COLO668 (cell line): ENCODE measurements at regions not wholly inside any gene's neighbourhood (a gene's known extent, or its start where the extent isn't known, plus 50 kb on each side); places are given as distances from the start of the nearest gene placed in this dataset.

Experiments
- DNase-seq: peaks from one replicate; lab custom pipeline; 2025; ENCODE audit not compliant: unreplicated experiment; lab: John Stamatoyannopoulos, UW

DNA sequence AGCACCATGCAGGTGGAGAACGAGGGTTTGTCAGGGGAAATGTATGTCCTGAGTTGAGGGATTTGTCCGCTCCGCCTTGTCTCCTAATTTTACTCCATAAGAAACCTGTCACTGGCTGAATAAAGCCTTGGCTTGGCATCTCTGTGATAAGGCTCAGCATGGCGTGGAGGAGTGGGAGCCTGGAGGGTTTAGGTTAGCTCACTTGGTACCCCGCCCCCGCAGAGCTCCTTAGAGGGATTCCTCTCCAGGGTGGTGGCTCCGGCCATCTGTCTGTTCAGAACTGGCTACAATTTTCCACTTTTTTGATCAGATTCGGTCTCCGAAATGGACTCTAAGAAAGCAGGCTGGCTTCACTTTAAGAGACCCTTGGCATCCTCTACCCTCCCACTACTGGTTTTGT lies 192.2 kb upstream of the SYNDIG1 start:
- DNase-seq, result no peak

DNA sequence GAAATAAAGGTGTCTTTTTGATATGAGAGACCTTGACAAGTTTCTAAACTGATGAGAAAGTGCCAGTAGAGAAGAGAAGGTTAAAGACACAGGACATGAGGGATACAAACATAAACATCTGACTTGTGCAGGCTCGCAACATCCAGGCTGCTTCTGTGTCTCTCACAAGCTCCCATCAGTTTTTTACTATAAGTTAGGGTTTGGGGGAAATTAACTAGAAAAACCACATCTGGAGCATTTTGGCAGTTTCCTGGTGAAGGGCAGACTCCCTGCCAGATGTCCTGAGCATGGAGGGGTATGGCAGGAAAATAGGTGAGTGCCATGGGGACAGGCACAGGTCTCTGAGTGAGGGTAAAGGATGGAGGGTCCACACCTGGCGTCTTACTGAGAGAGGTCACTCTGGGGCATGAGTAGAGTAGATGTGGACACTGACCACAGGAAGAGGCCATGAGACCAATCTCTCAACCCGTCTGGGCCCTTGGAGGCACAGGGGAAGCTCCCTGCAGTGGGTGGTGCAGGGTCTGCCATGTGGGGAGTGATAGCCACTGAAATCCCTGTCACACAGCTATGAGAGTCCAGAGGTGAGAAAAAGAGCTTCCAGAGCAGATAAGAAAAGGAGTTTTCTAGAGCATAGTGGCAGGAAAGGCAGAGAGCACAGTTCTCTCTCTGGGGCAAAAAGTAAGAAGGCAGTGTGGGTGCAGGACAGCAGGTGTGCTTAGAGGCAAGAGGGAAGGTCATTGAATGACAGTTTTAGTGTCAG lies 193.3 kb upstream of the SYNDIG1 start:
- DNase-seq, result no peak

DNA sequence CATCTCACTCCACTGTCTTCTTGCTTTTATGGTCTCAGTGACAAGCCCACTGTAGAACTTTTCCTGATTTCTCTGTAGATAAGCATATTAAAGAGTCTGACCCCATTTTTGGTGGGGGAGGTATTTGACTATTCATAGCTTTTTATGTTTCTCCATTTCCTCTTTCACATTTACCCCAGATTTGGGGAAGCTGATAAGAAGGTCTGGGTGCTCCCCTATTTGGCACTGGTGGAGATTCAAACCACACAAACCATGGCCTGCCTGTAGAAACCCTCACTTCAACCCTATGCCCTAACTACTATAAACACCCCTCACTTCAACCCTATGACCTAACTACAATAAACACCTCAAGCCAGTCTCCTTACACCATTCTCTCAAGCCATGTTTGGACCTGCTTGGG lies 196.2 kb upstream of the SYNDIG1 start:
- DNase-seq, result no peak

DNA sequence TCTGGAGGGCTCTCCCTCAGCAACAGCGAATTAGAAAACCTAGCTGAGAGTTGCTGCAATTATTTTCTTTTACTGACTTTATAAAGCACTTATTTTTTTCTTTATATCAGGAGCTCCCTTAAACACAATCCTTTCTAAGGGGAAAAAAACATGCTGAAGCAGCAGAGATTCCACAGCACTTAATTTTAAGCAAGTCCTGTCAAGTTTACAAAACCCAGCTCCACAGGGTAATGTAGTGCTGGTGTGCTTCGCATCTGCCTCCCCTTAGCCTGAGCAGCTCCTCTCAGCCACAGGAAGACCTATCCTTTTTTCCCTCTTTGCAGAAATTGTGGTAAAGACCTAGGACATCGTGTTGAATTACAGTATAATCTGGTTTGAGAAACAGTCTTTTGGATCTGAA lies 208.1 kb upstream of the SYNDIG1 start:
- DNase-seq, result no peak

DNA sequence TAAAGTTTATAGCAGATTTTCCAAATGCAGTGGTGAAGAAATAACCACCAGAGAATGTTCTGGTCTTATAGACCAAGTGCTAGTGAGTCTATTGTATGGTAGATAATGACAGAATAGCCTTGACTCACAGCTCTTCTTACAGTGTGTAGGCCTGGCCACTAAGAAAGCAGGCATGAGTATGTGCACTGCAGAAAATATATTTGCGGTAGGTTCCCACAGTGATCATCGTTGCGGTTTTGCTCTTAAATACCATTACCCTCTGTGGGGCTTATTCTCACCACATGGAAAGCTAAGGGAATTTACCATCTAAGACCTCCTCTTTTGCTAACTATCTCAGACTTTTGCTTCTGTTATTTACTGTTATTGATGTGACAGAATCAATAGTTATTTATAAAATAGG lies 212.3 kb upstream of the SYNDIG1 start:
- no peak for DNase-seq

DNA sequence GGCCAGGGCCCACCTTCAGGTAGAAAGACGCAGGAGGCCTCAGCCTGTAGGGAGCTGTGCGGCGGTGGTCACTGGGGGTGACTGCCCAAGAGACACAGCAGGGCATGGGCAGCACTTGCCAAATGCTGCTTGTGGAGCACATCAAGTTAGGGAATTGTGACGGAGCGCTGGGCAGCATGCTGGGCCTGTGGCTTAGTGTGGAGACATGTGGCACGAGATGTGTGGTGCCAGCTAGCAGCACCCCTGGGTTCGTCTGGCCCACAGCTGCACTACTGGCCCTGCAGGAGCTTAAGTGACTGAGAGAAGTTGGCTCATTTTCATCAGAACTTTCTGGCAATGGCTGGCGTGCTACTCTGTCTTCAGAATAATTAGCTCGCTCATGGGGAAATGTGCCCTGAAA lies 213.1 kb upstream of the SYNDIG1 start:
- DNase-seq, result no peak

GRCh38 chr20:24254480-24254879 lies 214.9 kb upstream of the SYNDIG1 start:
- no peak for DNase-seq

DNA sequence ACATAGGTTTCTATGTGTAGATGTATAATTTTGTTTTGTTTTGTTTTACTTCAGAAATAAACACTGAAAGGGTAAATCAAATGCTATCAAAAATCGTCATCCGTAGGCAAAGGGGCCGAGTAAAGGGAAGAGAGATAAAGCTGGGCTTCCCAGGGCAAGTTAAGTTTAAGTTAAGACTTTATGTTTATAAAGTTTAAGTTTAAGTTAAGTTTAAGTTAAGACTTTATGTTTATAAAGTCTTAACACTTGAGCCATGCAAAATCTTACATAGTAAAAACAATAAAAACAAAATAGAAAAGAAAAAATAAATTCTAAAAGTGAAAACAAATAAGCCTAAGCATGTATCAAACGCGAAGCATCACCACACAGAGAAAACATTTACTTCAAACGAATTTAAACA lies 216.1 kb upstream of the SYNDIG1 start:
- no peak for DNase-seq

GRCh38 chr20:24245094-24245493 lies 224.3 kb upstream of the SYNDIG1 start:
- DNase-seq, result no peak

DNA sequence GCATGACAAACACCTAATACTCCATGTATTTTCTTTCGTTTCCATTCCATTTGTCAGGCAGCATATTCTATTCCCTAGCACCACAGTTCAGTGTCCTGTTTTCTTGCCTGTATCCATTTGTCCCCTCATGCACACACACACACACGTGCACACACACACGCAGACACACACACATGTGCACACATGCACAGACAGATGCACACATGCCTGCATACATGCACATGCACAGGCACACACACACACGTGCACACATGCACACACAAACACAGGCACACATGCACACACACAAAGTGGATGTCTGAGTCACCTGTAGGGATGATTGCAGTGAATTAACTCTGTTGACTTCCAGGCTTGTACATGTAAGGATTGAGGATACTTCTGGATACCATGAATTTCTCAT lies 226.7 kb upstream of the SYNDIG1 start:
- no peak for DNase-seq

- no peak for DNase-seq
These were observed 228.0 kb upstream of the SYNDIG1 start for GRCh38 chr20:24241466-24241865.

- no peak for DNase-seq
These were observed 232.5 kb upstream of the SYNDIG1 start for GRCh38 chr20:24236963-24237362.

GRCh38 chr20:24236201-24236600 lies 233.2 kb upstream of the SYNDIG1 start:
- no peak for DNase-seq

DNA sequence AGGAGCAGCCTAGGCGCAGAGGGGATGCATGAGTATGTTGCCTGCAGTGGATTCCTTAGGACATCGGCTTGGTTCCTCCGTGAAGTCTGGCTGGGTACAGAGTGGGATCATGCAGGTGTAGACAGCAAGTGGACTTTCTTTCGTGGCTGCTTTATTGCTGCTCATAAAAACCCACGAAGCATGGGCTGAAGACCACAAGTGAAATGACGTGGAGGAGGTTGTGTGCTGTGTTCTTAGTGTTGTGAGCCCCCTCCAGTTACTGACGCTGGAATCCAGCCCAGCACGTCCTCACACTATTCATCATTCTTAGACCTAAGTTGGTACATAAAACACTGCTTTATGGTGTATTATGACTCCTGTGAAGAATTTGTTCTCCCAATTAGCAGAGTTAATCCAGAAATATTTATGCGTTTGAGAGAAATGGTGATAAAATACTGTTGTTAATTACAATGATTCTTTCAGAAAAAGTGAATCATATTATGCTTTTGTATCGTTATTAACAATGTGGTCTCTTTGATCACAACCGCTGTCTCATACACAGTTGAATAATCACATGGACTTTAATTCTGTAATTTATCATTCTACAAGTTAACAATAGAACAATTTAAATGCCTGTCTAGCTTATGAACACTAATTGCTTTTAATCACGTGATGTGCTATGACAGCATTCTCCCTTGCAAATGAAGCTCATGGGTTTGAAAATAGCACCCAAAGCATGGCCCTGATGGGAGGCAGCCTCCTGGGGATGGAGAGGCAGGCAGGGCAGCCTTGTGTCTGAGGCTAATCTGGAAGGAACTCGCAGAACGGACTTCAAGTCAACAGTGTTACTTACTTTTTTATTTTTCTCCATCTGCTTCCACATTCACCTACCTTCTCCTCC lies 233.9 kb upstream of the SYNDIG1 start:
- DNase-seq, result no peak

DNA sequence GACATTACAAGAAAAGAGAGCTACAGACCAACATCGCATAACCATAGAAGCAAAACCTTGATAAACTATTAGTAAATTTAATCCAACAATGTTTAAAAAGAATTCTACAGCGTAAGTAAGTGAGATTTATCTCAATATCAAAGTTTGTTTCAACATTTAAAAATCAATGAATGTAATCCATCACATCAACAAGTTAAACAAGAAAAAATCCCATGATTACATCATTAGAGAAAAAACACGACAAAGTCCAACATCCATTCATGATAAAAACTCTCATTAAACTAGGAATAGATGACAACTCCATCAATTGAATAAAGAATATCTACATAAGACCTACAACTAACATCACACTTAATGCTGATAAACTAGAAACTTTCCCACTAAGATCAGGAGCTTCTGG lies 239.0 kb upstream of the GGTLC1 start:
- no peak for DNase-seq

GRCh38 chr20:24212494-24212893 lies 223.9 kb upstream of the GGTLC1 start:
- DNase-seq, result no peak

DNA sequence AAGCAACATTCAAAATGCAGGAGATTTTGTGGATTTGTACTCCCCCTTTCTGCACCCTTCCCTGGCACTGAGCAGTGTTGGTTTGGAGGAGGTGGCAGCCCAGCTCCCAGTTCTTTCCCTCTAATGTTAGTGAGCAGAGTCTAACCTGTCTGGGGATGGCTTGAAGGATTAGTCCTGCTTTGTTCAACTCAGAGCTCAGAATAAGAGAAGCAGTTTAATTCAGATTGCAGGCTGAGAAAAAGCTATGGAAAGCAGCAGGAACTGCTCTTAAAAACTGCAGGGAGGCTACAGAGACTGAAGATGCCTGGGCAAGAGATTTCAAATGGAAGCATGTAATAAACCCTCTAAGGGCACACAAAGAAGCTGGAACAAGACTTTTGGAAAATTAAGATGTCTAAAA lies 223.4 kb upstream of the GGTLC1 start:
- DNase-seq, result no peak

- no peak for DNase-seq
These were observed 221.8 kb upstream of the GGTLC1 start for GRCh38 chr20:24210356-24210755.

DNA sequence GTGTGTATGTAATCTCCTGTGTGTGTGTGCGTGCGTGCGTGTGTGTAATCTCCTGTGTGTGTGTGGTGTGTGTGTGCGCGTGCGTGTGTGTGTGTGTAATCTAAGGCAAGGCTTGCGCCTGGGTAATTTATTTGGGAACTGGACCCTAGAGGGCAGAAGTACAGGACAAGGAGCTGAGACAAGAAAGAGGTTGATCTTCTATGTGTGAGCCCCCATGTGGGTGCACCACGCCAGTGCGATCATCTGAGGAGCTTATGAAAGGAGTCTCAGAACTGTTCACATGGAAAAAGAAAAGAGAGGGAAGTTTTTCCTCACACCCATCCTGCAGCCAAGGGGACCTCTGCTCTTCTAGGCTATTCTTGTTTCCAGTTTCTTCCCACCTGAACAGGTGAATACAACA lies 220.1 kb upstream of the GGTLC1 start:
- DNase-seq, result no peak

GRCh38 chr20:24207803-24208300 lies 219.3 kb upstream of the GGTLC1 start:
- DNase-seq, result no peak

GRCh38 chr20:24206995-24207394 lies 218.4 kb upstream of the GGTLC1 start:
- DNase-seq, result no peak

DNA sequence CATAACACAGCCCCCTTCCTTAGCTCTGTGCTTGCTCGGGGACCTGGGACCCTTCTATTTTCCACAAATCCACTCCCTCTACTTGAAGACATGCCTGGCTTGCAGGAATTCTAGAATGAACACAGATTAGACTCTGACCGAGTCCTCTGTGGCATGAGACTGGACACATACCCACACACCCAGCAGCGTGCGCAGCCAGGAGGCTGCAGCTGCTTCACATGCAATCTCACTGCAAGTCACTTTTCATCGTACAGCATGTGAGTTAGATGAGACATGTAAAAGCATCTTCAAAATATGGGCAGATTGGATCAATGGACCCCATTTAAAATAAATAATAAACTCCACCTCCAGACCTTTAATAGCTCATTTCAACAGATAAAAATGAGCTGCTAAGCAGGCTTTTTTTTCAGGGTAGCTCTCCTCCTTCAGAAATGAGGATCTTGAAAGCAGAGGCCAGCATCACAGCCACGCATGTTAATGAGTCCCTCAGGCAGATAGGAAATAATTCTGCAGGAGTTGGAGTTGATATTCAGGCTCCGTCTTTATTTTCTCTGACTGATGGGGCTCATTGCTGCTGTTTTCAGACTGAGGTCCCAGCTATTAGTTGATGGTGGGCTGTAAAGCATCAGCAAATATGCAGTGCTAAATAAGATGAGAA lies 215.1 kb upstream of the GGTLC1 start:
- no peak for DNase-seq
